Central memory CD4-positive, alpha-beta T cell (primary cell): ENCODE measurements at regions not wholly inside any gene's neighbourhood (a gene's known extent, or its start where the extent isn't known, plus 50 kb on each side); places are given as distances from the start of the nearest gene placed in this dataset.
"Not testable (repeated sequence)": the region's sequence is repeated elsewhere in the genome, so short reads cannot be mapped to it uniquely, and the experiment has no call there.

Experiments used
- DNase-seq: peaks from one replicate; pipeline ENCODE4 v3.0.0; 2022

GRCh38 chr5:114060866-114061265 lies 301.0 kb upstream of the KCNN2 start:
- no peak for DNase-seq

GRCh38 chr5:114062932-114063867 lies 298.7 kb upstream of the KCNN2 start:
- DNase-seq, result no peak

GRCh38 chr5:114065912-114066311 lies 296.0 kb upstream of the KCNN2 start:
- DNase-seq, result no peak

GRCh38 chr5:114070093-114070722 lies 291.7 kb upstream of the KCNN2 start:
- DNase-seq, result no peak

- no peak for DNase-seq
Observed at GRCh38 chr5:114089259-114089658, 272.6 kb upstream of the KCNN2 start.

GRCh38 chr5:114097570-114097969 lies 264.3 kb upstream of the KCNN2 start:
- DNase-seq, result no peak

GRCh38 chr5:114099161-114099560 lies 262.7 kb upstream of the KCNN2 start:
- DNase-seq, result no peak

- no peak for DNase-seq
Observed at GRCh38 chr5:114101153-114101552, 260.7 kb upstream of the KCNN2 start.

GRCh38 chr5:114113604-114114003 lies 248.3 kb upstream of the KCNN2 start:
- DNase-seq, result no peak

- DNase-seq, result no peak
Observed at GRCh38 chr5:114116981-114117380, 244.9 kb upstream of the KCNN2 start.

- DNase-seq, result no peak
Observed at GRCh38 chr5:114118511-114118910, 243.4 kb upstream of the KCNN2 start.

GRCh38 chr5:114120166-114120565 lies 241.7 kb upstream of the KCNN2 start:
- DNase-seq, result no peak

- no peak for DNase-seq
Observed at GRCh38 chr5:114122852-114123251, 239.0 kb upstream of the KCNN2 start.

GRCh38 chr5:114123654-114124053 lies 238.2 kb upstream of the KCNN2 start:
- DNase-seq, result no peak

GRCh38 chr5:114146398-114146797 lies 215.5 kb upstream of the KCNN2 start:
- DNase-seq, result no peak

GRCh38 chr5:114148253-114148652 lies 213.6 kb upstream of the KCNN2 start:
- no peak for DNase-seq

GRCh38 chr5:114148728-114149127 lies 213.1 kb upstream of the KCNN2 start:
- DNase-seq, result not testable (repeated sequence)

GRCh38 chr5:114152656-114153360 lies 209.1 kb upstream of the KCNN2 start:
- no peak for DNase-seq

- no peak for DNase-seq
Observed at GRCh38 chr5:114153392-114153791, 208.5 kb upstream of the KCNN2 start.

GRCh38 chr5:114153833-114154232 lies 208.0 kb upstream of the KCNN2 start:
- DNase-seq, result no peak

- no peak for DNase-seq
Observed at GRCh38 chr5:114166081-114166480, 195.8 kb upstream of the KCNN2 start.

- DNase-seq, result no peak
Observed at GRCh38 chr5:114174131-114174530, 187.7 kb upstream of the KCNN2 start.

GRCh38 chr5:114174837-114175236 lies 187.0 kb upstream of the KCNN2 start:
- DNase-seq, result no peak

- DNase-seq, result no peak
Observed at GRCh38 chr5:114176356-114176755, 185.5 kb upstream of the KCNN2 start.
